ENCODE measurements at regions not wholly inside any gene's neighbourhood (a gene's known extent, or its start where the extent isn't known, plus 50 kb on each side); places are given as distances from the start of the nearest gene placed in this dataset.

GRCh38 chr12:116631619-116632018, 72.4 kb downstream of the MAP1LC3B2 start:
- no peak for TF ChIP-seq CTCF (IDR thresholded peaks at IDR 0.05; ENCODE audit: low read depth, low read length)
- Histone ChIP-seq H3K4me1 (no peaks in the 10 kb centered on the region), H3K36me3 (no peaks in the 10 kb centered on the region)

DNA sequence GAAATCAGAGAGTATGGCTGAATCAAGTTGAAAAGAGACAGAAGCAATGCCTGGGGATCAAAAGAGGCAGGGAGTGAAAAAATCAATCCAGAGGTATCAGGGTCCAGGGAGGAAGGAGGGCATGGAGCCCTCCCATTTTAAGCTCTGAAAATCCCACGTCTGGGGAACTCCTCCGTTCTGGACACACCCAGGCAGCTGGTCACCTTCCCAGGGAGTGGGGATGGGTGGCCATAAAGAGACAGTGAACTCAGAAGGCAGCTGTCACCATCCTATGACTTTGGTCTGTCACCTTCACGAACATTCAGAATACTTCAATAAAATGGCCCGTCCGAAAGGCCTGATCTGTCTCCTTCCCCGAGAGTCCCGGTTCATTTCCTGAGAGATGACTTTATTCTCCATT, 71.6 kb downstream of the MAP1LC3B2 start:
- no peak for TF ChIP-seq CTCF (IDR thresholded peaks at IDR 0.05; ENCODE audit: low read depth, low read length)
- Histone ChIP-seq H3K27me3 (no peaks in the 10 kb centered on the region), H3K36me3 (no peaks in the 10 kb centered on the region), H3K4me1 (no peaks in the 10 kb centered on the region), H3K9me3 (no peaks in the 10 kb centered on the region), H3K4me3 (ENCODE audit: low read depth, low read length) (no peak overlapping the region)
- no peak for DNase-seq

More at GRCh38 chr12:116631619-116632018, 72.4 kb downstream of the MAP1LC3B2 start:
- Histone ChIP-seq H3K4me3 (ENCODE audit: low read depth, low read length) (no peak overlapping the region), H3K9me3 (no peaks in the 10 kb centered on the region), H3K27me3 (no peaks in the 10 kb centered on the region)
- DNase-seq, result no peak

- DNase-seq, result no peak
- Histone ChIP-seq H3K4me3 (ENCODE audit: low read depth, low read length) (no peak overlapping the region), H3K9me3 (no peaks in the 10 kb centered on the region), H3K27me3 (no peaks in the 10 kb centered on the region), H3K4me1 (no peaks in the 10 kb centered on the region), H3K36me3 (no peaks in the 10 kb centered on the region)
- no peak for TF ChIP-seq CTCF (IDR thresholded peaks at IDR 0.05; ENCODE audit: low read depth, low read length)
These were observed 70.3 kb downstream of the MAP1LC3B2 start for GRCh38 chr12:116629480-116629879.

DNA sequence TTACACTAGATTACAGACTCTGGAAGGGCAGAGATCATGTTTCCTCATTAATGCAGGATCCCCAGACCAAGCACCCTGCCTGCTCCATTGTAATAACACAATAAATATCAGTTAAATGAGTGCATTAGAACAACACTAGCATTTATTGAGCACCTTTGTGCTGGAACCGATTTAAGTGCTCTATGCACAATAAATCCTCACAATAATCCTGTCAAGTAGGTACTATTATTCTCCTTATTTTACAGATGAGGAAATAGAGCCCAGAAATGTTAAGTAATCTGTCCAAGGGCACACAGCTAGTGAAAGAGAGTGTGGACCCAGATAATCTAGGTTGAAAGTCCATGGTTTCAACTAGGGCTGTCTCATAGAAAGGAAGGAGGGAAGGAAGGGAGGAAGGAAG, 69.8 kb downstream of the MAP1LC3B2 start:
- no peak for DNase-seq
- H3K4me3 ChIP-seq (ENCODE audit: low read depth, low read length), result no peak overlapping the region
- H3K9me3 ChIP-seq, result no peaks in the 10 kb centered on the region
- no peaks in the 10 kb centered on the region for H3K36me3 ChIP-seq
- no peaks in the 10 kb centered on the region for H3K27me3 ChIP-seq
- no peaks in the 10 kb centered on the region for H3K4me1 ChIP-seq
- TF ChIP-seq CTCF (IDR thresholded peaks at IDR 0.05; ENCODE audit: low read depth, low read length), result no peak

DNA sequence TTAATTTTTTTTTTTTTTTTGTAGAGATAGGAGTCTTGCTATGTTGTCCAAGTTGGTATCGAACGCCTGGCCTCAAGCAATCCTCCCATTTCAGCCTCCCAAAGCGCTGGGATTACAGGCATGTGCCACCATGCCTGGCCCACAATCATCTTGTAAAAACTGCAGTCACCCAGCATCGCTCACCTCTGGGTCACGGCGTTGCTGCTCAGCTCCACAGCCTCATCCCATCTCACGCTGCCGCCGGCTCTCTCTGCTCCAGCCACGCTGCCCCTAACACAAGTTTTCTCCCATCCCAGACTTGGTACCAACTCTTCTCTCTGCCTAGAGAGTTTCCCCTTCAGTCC, 69.2 kb downstream of the MAP1LC3B2 start:
- Histone ChIP-seq H3K27me3 (no peaks in the 10 kb centered on the region), H3K9me3 (no peaks in the 10 kb centered on the region), H3K36me3 (no peaks in the 10 kb centered on the region), H3K4me3 (ENCODE audit: low read depth, low read length) (no peak overlapping the region), H3K4me1 (no peaks in the 10 kb centered on the region)
- no peak for TF ChIP-seq CTCF (IDR thresholded peaks at IDR 0.05; ENCODE audit: low read depth, low read length)
- no peak for DNase-seq

Measured in BE2C (cell line).